Fibroblast of skin of right quadriceps (primary cell): ENCODE measurements at regions not wholly inside any gene's neighbourhood (a gene's known extent, or its start where the extent isn't known, plus 50 kb on each side); places are given as distances from the start of the nearest gene placed in this dataset.

Experiments used
- DNase-seq: peaks from one replicate; pipeline ENCODE4 v3.0.0-alpha.2; 2013

DNA sequence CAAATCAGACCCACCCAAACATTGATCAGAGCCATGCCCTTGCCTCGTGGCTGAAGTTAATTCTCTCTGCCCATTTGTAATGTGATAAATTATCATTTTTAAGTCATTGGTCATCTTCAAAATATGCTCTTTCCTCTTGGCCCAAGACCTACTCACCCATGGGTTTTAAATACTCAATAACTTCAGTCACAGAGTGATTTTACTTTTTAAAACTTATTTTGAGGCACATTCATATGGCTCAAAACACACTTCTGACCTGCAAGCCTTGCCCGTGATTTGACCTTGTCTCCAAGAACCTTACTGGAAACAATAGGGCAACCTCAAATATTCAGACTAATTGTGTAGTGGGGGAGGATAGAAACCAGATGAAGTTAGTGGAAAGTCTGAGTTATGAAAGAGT is 176.2 kb upstream of the LNX1 start:
- peak; percentile 69 for DNase-seq

DNA sequence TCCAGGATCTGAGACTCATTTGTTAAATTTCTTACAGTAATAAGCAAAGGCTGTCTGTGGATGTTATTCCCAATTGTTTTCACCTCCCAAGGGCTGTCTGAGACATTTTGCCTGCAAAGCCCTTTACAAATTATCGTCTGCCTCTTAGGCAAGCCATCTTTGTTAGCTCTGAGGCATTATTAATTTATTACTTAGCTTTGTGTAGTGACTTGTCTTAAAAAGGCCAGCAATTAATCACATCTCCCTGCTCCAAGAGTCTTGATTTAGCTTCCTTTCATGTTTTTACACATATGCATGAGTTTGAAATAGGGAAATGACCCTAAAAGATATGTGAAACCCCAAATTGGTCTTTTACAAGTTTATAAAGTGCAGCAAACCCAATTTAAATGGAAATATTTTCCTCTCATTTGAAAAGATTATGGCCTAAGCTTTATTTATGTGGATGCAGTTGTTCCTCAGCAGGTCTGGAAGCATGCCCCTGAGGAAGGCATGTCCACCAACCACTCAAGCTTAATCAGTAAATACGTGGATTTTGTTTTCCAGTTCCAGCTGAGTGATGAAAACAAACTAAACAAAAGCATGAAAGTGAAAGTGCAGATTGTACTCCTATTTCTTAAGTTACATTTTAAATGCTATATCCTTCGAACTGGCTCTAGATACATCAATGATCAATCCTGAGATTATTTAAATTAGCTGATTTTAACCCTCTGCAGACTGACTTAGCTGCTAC is 173.6 kb upstream of the LNX1 start:
- DNase-seq = peak; percentile 42

DNA sequence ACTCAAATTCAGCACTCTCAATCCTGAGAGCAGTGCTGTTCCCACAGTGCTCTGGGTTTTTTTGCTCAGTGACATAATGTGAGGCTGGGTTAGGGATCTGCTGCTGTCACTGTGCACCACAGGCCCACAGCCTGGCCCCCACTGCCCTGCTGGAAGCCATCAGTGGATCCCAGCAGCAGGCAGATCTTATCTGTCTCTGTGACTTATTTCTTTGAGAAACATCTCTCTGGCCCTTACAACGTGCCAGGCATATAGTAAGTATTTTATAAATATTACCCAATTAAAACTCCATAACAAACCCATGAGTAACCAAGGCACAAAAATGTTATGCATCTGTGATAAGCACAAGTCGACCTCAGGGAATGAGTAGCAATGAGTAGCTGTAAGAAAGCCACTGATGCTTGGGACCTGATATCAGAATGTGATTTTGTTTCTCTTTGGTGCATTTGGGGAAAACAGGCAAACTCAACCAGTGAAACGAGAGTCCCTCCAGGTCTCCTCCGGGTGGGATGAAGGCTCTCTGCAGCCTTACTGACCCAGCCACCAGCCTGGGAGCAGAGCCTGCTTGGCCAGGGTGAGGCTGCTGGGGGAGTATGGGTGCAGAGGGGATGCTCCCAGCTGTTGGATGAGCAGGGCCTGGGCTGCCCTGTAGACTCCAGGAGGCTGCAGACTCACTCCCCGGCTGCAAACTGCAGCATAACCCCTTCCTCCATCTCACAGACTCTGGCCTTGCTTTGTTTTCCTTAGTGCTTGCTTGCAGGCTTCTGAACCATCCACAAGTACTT is 172.7 kb upstream of the LNX1 start:
- peak; percentile 94 for DNase-seq

DNA sequence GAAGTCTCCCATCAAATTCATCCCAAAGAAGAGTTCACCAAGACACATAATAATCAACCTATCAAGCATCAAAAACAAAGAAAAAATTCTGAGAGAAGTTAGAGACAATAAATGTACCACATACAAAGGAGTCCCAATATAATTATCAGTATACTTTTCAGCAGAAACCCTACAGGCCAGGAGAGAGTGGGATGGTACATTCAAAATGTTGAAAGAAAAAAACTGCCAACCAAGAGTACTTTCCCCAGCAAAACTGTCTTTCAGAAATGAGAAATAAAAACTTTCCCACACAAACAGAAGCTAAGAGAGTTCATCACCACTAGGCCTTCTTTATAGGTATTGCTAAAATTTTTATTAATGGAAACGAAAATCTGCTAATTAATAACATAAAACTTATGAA is 164.4 kb upstream of the LNX1 start:
- no peak for DNase-seq

DNA sequence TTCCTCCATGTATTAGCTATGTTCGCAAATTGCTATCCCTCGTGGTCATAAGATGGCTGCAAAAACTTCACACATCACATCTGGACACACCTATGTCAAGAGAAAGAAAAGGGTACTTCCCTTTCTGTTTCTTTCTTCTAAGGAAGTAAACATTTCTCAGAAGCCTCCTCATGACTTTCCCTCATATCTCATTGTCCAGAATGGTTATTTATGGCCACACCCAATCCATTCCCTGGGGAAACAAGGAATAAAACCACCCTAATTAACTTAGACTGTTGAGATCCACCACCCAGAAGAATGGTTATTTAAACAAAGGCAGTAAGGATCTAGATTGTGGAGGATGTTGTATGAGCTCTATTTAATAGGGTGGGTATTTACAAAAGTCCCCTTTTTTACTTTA is 160.8 kb upstream of the LNX1 start:
- DNase-seq = no peak

DNA sequence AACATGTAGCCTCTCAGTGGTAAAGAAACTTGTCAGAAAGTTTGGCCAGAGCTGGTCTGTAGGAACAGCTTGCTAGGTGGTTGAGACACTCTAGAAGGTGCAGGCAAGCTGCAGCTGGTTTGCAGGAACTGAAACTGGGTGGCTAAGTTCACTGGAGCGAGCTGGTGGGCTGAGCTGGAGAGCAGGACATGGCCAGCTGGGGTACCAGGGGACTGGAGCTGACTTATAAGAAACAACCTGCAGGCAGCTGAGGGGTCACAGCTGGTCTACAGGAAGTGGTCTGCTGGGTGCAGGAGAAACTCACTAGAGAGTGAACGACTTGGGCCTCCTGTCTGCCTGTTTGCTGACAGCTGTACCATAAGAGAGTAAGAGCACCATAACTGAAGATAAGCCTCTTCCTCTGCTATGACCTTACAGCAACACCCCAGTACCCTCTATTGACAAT is 157.1 kb upstream of the LNX1 start:
- DNase-seq = no peak

DNA sequence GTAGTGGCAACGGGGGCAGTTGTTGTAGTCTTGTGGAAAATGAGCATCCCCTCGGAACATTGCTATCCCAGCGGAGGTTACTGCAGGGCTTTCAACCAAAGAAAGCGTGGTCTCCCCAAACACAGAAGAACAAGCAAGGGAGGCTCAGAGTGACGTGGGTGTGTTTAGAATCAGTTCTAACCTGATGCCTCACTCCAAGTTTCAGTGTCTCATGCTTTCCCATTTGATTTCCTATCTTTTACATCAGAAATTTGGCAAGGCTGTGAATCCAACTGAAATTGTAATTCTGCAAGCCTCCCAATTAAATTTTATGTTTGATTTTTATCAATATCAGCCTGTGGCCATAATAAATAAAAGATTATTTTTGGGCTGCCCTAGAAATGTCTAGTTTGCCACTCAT is 156.1 kb upstream of the LNX1 start:
- DNase-seq = no peak

DNA sequence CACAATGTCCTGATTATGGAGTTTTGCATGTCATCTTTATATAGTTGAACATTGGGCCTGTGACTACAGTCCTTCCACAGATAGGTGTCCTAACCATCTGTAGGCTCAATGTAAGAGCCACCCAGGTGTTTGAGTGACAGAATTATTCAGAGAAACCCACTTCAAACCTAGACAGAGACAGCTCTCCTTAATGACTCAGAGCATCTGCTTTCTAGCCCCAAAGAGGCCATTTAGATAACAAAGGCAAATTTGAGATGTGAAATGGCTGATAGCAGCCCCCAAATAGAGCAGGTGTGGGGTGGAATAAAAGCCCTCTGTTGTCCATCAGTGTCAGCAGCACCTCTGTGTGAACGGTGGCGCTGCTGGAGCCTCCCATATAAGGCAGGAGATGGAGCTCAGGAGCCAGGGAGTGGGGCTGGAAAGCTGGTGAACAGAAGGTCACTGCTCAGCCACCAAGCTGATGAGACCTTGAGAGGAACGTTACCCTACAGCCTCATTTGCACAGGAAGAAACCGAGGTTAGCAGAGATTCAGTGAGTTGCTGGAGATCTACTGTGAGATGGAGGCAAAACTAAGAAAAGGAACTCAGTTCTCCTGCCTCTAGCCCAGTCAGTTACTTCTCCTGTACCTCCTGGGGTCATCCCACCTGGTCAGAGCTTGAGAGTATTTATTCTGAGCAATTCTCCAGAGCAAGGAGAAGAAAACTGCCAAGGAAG is 153.3 kb upstream of the LNX1 start:
- no peak for DNase-seq

DNA sequence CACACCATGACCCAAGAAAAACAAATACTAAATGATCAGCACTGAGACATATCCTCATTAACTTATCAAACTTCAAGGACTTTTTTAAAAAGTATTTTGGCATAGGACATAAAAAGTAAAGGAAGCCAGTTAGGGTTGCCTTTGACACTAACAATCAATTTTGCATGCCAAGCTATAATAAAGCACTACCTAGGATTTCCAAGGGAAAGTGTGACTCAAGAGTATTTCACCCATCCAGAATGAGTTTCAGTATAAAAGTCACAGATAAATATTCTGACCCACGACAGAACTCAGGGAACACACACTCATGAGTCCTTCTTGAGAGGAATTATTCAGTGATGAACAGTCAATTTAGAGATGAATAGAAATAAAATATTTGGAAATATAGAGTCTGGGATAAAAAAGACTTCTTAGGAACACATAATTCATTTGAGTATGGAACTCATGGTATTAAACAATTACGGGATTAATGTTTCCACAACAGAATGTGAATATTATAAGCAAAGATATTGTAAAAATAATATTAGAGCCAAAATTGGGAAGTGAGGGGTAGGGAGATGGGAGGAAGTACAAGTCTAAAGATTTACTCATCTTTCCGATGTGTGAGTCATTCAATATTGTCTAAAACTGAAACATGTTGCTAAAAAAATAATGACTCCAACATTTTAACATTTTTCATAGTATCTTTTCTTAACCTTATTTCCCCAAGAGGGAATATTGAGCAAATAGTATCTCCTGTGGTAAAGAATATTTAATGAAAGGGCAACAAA is 143.5 kb upstream of the LNX1 start:
- peak; percentile 74 for DNase-seq

DNA sequence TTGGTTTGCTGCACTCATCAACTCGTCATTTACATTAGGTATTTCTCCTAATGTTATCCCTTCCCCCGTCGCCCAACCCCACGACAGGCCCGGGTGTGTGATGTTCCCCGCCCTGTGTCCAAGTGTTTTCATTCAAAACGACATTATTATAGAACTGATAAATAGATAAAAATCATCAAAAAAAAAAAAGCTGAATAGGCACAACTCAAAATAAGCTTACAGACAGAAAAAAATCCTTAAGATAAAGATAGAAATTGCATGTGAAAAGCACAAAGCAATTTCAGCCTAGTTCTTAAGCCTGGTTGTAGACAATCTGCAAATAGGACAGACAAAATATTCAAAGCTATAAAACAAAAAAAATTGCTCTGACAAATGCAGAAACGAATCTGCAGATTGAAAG is 142.9 kb upstream of the LNX1 start:
- DNase-seq = no peak

DNA sequence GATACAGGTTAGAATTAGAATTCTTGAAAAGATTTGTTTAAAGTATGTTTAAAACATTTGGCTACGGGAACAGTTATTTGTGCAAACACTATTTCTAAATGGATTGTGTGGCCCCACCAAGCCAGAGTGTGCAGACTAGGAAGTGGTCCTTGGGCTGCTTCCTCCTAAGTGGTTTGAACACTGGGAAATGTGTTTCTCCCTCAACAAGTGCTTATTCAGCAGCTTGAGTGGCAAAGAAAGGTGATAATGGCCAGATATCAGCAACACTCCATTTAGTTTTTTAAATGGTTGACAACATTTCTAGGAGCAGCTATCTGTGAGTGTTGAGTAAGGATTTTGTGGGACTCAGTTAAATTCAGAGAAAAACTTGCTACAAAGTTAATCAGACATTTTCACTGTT is 141.4 kb upstream of the LNX1 start:
- no peak for DNase-seq

DNA sequence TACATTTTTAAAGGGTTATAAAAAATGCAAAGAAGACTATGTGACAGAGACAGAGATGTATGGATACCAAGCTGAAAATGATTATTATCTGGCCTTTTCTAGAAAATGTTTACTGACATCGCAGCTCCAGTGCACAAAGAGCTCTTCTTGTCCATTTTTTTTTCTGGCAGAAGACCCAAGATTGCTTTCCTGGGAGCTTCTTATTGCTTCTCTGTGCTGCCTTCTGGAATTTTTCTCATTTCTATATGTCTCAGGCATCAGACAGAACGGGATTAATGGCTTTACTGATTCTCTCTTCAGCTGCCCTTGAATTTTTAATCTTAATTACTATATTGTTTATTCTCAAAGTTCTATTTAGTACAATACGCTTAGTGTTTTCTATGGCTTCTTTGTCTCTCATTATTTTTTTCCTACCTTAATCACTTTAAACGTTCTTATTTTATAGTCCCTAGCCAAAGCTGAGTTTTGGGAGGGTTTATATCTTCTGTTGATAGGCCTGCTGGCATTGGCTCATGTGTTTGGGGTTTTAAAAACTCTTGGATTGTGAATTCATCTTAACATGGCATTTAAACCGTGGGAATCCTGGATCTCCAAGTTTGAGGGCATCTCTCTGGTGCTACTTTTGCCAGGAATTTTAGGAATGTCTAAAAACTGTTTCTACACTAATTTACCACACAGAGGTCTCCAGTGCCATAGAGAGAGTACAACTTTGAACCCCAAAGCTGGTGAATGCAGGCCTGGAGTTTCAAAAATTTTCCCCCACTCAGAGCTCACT is 138.9 kb upstream of the LNX1 start:
- DNase-seq = no peak

DNA sequence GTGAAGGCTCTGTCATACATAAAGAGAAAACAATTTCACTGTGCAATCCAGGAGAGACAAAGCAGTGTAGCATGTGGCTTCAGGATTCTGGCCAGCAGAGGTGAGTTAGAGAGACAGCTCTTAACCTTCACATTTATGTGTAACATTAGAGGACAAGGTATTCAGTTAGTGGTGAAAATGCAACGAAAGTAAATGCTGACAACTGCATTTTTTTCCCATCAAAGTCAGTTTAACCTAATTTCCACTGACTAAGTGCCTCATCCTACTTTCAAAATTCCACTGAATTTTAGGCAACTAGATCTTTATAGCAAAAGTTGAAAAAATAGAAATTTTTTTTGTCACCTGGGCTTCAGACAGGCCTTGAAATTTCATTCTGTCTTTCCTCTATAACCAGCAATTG is 130.8 kb upstream of the LNX1 start:
- no peak for DNase-seq

DNA sequence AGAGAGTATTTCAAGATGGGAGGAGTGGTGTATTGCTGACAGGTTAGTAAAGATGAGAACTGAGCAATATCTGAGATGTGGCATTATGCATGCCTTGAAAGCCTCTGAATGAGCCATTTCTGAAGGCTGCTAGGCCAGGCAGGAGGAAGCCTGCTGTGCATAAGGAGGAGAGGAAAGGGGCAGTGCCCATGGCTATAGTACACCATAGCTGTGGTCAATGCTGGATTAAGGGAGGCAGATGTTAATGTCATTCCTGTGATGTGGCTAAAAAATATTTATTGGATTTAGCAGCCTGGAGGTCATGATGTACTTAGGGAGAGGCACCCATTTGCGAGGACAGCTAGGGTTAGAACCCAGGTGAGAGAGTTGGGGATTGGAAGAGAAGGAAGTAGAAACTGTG is 130.0 kb upstream of the LNX1 start:
- no peak for DNase-seq

DNA sequence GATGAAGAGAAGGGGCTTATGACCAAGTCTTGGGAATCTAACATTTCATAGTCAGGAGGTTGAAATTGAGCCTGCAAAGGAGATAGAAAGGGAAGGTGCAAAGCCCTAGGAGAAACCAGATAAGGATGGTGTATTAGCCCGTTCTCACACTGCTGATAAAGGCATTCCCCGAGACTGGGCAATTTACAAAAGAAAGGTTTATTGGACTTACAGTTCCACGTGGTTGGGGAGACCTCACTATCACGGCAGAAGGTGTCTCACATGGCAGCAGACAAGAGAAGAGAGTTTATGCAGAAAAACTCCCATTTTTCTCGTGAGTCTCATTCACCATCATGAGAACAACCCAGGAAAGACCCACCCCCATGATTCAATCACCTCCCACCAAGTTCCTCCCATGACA is 129.5 kb upstream of the LNX1 start:
- DNase-seq = no peak

DNA sequence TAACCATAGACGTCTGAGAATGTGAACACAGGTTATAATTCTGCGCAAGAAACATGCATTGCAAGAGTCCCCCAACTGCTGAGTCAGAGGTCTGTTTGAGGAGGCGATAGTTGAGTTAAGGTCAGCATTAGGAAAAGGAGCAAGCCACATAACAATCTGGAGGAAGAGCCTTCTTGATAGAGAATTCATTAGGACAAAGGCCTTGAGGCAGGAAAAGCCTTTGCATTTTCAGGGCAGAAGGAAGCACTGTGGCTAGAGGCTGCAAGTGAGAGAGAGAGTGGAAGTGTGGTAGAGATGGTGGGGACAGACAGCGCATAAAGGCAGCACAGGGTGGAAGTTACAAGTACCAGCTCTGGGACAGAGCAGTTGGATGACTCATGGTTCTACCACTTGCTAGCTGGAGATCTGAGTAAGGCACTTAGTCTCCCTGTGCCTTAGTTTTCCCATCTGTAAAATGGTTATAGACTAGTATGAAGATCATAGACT is 125.8 kb upstream of the LNX1 start:
- DNase-seq = peak; percentile 73

DNA sequence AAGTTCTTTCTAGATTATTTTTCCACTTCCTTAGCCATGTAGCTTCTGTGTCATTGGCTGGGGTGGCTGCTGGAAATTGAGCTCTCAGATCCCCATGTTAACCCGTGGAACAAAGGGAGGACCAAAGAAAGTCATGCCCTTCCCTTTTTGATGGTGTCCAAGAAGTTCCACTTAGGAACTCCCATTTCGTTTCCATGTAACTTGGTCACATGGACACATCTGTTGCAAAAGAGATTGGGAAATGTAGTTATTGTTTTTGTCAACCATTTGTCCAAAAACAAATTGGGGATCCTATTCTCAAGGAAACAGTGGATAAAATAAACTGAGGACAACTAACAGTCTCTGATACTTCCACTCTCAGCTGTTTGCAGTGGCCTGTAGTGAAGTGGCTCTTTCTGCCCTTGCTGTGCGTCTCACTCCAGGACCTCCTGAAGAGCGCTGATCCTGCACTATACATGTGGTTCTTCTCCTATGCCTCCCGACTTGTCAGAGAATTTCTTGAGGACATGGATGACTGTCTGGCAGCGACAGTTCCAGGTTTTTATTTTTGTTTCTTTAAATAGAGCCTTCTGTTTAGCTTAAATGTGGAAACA is 125.3 kb upstream of the LNX1 start:
- no peak for DNase-seq

DNA sequence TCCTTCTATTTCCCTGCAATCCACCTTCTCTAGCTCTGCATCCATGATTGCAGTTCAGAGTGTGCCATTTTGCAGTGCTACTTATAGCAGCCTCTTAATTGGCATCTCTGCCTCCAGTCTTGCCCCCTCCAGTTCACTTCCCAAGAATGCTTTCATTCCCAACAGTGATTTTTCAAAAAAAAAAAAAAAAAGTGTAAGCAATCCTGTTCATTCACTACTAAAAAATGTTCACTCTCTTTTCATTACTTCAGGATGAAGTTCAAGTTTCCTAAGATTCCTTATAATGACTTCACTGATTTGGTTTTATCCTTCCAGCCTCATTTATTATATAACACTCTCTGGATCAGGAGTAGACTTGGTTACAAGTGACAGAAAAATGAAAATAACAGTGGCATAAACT is 124.7 kb upstream of the LNX1 start:
- DNase-seq = peak; percentile 64

DNA sequence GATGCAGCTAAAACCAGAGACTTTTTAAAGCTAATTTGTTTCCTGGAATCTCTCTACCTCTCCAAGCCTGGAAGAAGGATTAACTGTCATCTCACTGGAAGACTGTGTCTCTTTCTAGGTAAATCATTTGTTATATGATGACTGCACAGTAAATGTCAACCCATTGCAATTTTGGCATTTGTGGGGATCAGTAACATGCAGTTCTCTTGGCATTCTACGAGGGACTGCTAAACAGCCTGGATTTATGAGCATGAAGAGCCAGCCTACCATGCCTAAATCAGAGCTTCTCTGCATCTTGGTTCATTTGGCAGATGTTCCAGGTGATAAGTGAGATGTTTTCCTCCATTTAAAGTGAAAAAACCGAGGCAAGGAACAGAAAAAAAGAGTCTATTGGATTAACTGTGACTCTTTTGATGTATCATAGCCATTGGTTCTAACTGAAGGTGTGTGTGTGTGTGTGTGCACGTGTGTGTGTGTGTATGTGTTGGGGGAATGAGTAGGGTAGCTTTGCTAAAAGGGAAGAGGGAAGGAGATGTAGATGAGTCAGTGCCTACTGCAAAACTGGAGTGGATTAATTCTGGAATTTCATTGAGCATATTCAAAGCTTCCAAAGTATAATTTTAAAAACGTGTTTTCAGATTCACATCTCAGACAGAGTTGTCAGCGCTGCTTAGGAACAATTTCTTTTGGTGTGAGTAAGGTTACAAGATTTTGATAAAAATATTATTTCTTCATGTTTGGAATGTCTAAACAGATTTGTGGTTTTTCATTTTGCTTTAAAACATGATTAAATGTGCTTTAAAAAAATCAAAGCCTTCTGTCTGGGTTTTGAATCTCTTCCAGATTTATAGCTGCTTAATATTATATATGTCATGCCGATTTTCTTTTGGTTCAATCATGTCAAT is 123.2 kb upstream of the LNX1 start:
- DNase-seq = peak; percentile 95

DNA sequence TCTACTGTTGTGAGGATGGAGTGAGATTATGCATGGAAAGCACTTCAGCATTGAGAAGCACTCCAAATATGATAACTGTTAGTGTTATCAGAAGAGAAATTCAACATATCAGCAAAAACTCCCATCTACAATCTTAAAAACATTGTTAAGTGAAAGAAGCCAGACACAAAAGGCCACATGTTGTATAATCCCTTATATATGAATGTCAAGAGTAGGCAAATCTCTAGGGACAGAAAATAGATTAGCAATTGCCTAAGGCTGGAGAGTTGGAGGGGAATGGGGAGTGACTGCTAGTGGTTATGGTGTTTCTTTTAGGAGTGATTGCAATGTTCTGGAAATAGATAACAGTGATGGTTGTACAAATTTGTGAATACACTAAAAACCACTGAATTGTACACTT is 122.5 kb upstream of the LNX1 start:
- DNase-seq = no peak

DNA sequence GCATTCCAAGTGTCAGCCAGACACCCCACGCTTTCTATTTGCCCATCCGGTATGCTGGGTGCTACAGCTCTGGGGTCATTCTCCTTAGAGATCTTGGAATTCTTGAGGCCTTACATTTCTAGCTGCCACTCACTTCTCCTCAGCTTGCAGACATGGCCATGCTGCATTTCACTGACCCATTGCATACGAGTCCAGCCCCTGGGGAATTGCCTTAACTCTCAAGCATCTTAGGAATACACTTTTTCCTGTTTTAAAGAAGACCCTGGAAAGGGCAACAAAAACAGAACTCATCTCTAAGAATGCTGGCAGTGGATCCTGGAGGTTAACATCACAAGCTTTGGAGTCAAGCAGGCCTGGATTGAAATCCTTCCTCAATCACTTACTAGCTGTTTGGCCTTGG is 122.0 kb upstream of the LNX1 start:
- peak; percentile 45 for DNase-seq
